SU-DHL-6 (cell line): ENCODE measurements at regions not wholly inside any gene's neighbourhood (a gene's known extent, or its start where the extent isn't known, plus 50 kb on each side); places are given as distances from the start of the nearest gene placed in this dataset.

ENCODE experiments used
- H2AFZ ChIP-seq: fragments of 200-600 bp; sonication (generic); 2 replicates; pipeline ENCODE4 v1.6.1; 2014; ENCODE audit warnings: low read depth, mild to moderate bottlenecking, moderate library complexity, mixed read lengths, antibody characterized with exemption, low read length; ENCODE audit not compliant: severe bottlenecking
- H3F3A ChIP-seq: fragments of 200-600 bp; shearing (Covaris generic); 2 replicates; pipeline ENCODE4 v1.6.0; 2016; ENCODE audit warnings: antibody characterized with exemption, mild to moderate bottlenecking; ENCODE audit not compliant: insufficient read depth
- H3K27ac ChIP-seq: fragments of 200-600 bp; sonication (generic); 2 replicates; pipeline ENCODE4 v1.5.1; 2016; ENCODE audit warnings: low read depth, mild to moderate bottlenecking, low read length, moderate library complexity, mixed read lengths
- H3K27me3 ChIP-seq: fragments of 200-600 bp; sonication (generic), shearing (Covaris generic); 2 replicates; pipeline ENCODE4 v1.6.0; 2014; ENCODE audit warnings: mild to moderate bottlenecking, low read length
- H3K36me3 ChIP-seq: fragments of 200-600 bp; sonication (generic); 2 replicates; pipeline ENCODE4 v1.6.1; 2014; ENCODE audit warnings: mild to moderate bottlenecking, low read length, mixed read lengths
- H3K4me2 ChIP-seq: fragments of 300-600, 200-600 bp; shearing (Covaris generic), sonication (generic); 2 replicates; pipeline ENCODE4 v1.6.0; 2014; ENCODE audit warnings: low read length, low read depth, mild to moderate bottlenecking; ENCODE audit not compliant: poor library complexity, severe bottlenecking
- H3K4me3 ChIP-seq: fragments of 200-600 bp; sonication (generic); 2 replicates; pipeline ENCODE4 v1.5.1; 2014; ENCODE audit warnings: antibody characterized with exemption, low read length, mild to moderate bottlenecking, mixed read lengths; ENCODE audit not compliant: insufficient read depth, poor library complexity, severe bottlenecking
- H3K79me2 ChIP-seq: fragments of 200-600 bp; sonication (generic); 2 replicates; pipeline ENCODE4 v1.6.1; 2014; ENCODE audit warnings: mild to moderate bottlenecking, low read length, moderate library complexity; ENCODE audit not compliant: insufficient read depth
- H3K9ac ChIP-seq: fragments of 200-600 bp; sonication (generic); 2 replicates; pipeline ENCODE4 v1.7.0; 2014; ENCODE audit warnings: mild to moderate bottlenecking, low read length
- H3K9me2 ChIP-seq: fragments of 200-600 bp; sonication (generic); replicated peaks from 2 replicates; pipeline ENCODE4 v1.6.1; 2014; ENCODE audit warnings: low read length; ENCODE audit not compliant: insufficient read depth
- H3K9me3 ChIP-seq: fragments of 200-600 bp; sonication (generic); 2 replicates; pipeline ENCODE4 v1.6.1; 2014; ENCODE audit warnings: low read length, mixed read lengths; ENCODE audit not compliant: insufficient read depth
- H4K20me1 ChIP-seq: fragments of 200-600 bp; sonication (generic); 2 replicates; pipeline ENCODE4 v1.6.1; 2014; ENCODE audit warnings: low read depth, mild to moderate bottlenecking, antibody characterized with exemption, low read length, moderate library complexity, mixed read lengths
- CTCF ChIP-seq: fragments of 200-600 bp; sonication (generic); IDR thresholded peaks from one replicate; pipeline ENCODE4 v1.5.1; 2017; ENCODE audit warnings: antibody characterized with exemption, mild to moderate bottlenecking, low read length, moderate library complexity; ENCODE audit not compliant: insufficient read depth, poor library complexity, severe bottlenecking
- EZH2phosphoT487 ChIP-seq: fragments of 200-600 bp; sonication (generic), shearing (Covaris generic); conservative IDR thresholded peaks from 2 replicates; pipeline ENCODE4 v1.6.1; 2018; ENCODE audit warnings: mild to moderate bottlenecking, antibody characterized with exemption, low read length, moderate library complexity, mixed read lengths

- TF ChIP-seq CTCF (no peak), EZH2phosphoT487 (no peak)
- H3K4me2 ChIP-seq = no peak overlapping the region
- no peak overlapping the region for H3K9ac ChIP-seq
- H3K27me3 ChIP-seq = no peaks in the 10 kb centered on the region
- H3K9me2 ChIP-seq = no peaks in the 10 kb centered on the region
- H3K27ac ChIP-seq = no peak overlapping the region
- H3F3A ChIP-seq = no peaks in the 10 kb centered on the region
- no peaks in the 10 kb centered on the region for H4K20me1 ChIP-seq
- H3K4me3 ChIP-seq = no peak overlapping the region
- no peaks in the 10 kb centered on the region for H3K79me2 ChIP-seq
- no peaks in the 10 kb centered on the region for H3K9me3 ChIP-seq
- H3K36me3 ChIP-seq = no peaks in the 10 kb centered on the region
- no peak overlapping the region for H2AFZ ChIP-seq
Measured at GRCh38 chr4:126482311-126482710, 1150.4 kb upstream of the INTU start.

GRCh38 chr4:126486377-126486776, 1146.4 kb upstream of the INTU start:
- Histone ChIP-seq H3K9ac (no peak overlapping the region), H3K4me2 (no peak overlapping the region), H4K20me1 (no peaks in the 10 kb centered on the region), H2AFZ (no peak overlapping the region), H3K9me2 (no peaks in the 10 kb centered on the region), H3K79me2 (no peaks in the 10 kb centered on the region), H3K4me3 (no peak overlapping the region), H3K9me3 (no peaks in the 10 kb centered on the region), H3F3A (no peaks in the 10 kb centered on the region), H3K36me3 (no peaks in the 10 kb centered on the region), H3K27ac (no peak overlapping the region), H3K27me3 (no peaks in the 10 kb centered on the region)
- TF ChIP-seq CTCF (no peak), EZH2phosphoT487 (no peak)

- H3K9ac ChIP-seq = no peak overlapping the region
- no peak overlapping the region for H2AFZ ChIP-seq
- H3K9me3 ChIP-seq = no peaks in the 10 kb centered on the region
- H3F3A ChIP-seq = no peaks in the 10 kb centered on the region
- no peaks in the 10 kb centered on the region for H3K9me2 ChIP-seq
- H3K27ac ChIP-seq = no peak overlapping the region
- no peaks in the 10 kb centered on the region for H3K36me3 ChIP-seq
- H3K4me3 ChIP-seq = no peak overlapping the region
- H4K20me1 ChIP-seq = no peaks in the 10 kb centered on the region
- no peak overlapping the region for H3K4me2 ChIP-seq
- H3K79me2 ChIP-seq = no peaks in the 10 kb centered on the region
- no peak for TF ChIP-seq EZH2phosphoT487
- no peak for TF ChIP-seq CTCF
- no peaks in the 10 kb centered on the region for H3K27me3 ChIP-seq
Measured at GRCh38 chr4:126489826-126490463, 1142.8 kb upstream of the INTU start.
